IMR-90 (cell line): ENCODE measurements at regions not wholly inside any gene's neighbourhood (a gene's known extent, or its start where the extent isn't known, plus 50 kb on each side); places are given as distances from the start of the nearest gene placed in this dataset.
A peak's percentile ranks its signal among the peaks of the same experiment; 100 is the strongest.

Experiments
- ATAC-seq: fragments of 200-7000 bp; cut with Tn5 transposase; 2 replicates; pipeline ENCODE4 v1.9.1; 2020; ENCODE audit warnings: low read depth, mild to moderate bottlenecking, moderate library complexity
- BruUV-seq: library from RNA; stranded (reverse); fragments of 400-500 nt; replicated peaks from 2 replicates; lab custom pipeline; 2021; lab: Mats Ljungman, UMichigan
- CTCF ChIA-PET: fragments of 300-600 bp; formaldehyde crosslinking; extraction: SDS; loops from one replicate; lab custom pipeline; 2021; ENCODE audit warnings: antibody characterized with exemption; lab: Yijun Ruan, JAX
- POLR2A ChIA-PET: fragments of 300-600 bp; sonication (Branson Sonifier 250); formaldehyde crosslinking; loops from one replicate; lab custom pipeline; 2022; ENCODE audit warnings: antibody characterized with exemption; ENCODE audit not compliant: unreplicated experiment; lab: Charles Lee
- DNase-seq: peaks from one replicate; pipeline ENCODE4 v3.0.0; 2013
- H2AFZ ChIP-seq: replicated peaks from 2 replicates; pipeline ENCODE3; 2013; ENCODE audit warnings: low read length, mild to moderate bottlenecking; ENCODE audit not compliant: poor library complexity
- H2AK5ac ChIP-seq: 2 replicates; pipeline ENCODE4 v1.6.1; 2013; ENCODE audit warnings: low read depth, low read length, inconsistent platforms
- H2AK9ac ChIP-seq: replicated peaks from 2 replicates; pipeline ENCODE3; 2013; ENCODE audit warnings: mild to moderate bottlenecking, low read depth, low read length, moderate library complexity; ENCODE audit not compliant: poor library complexity
- H2BK120ac ChIP-seq: 2 replicates; pipeline ENCODE4 v1.6.1; 2013; ENCODE audit warnings: low read depth, low read length, inconsistent platforms
- H2BK15ac ChIP-seq: 3 replicates; pipeline ENCODE4 v1.6.1; 2013; ENCODE audit warnings: low read depth, low read length, inconsistent platforms
- H2BK20ac ChIP-seq: 2 replicates; pipeline ENCODE4 v1.6.1; 2013; ENCODE audit warnings: low read depth, mild to moderate bottlenecking, inconsistent platforms, low read length, moderate library complexity
- H2BK5ac ChIP-seq: 2 replicates; pipeline ENCODE4 v1.6.1; 2013; ENCODE audit warnings: mild to moderate bottlenecking, low read depth, low read length, inconsistent platforms; ENCODE audit not compliant: poor library complexity, severe bottlenecking
- H3K14ac ChIP-seq: replicated peaks from 2 replicates; pipeline ENCODE4 v1.6.1; 2013; ENCODE audit warnings: low read depth, low read length, inconsistent platforms
- H3K18ac ChIP-seq: 2 replicates; pipeline ENCODE4 v1.6.1; 2013; ENCODE audit warnings: low read depth, low read length, control low read depth
- H3K23ac ChIP-seq: 2 replicates; pipeline ENCODE4 v1.6.1; 2013; ENCODE audit warnings: low read depth, low read length, inconsistent platforms
- H3K27ac ChIP-seq: 2 replicates; pipeline ENCODE4 v1.5.1; 2013; ENCODE audit warnings: mild to moderate bottlenecking, control low read depth, low read length; ENCODE audit not compliant: insufficient read depth
- H3K27me3 ChIP-seq: 2 replicates; pipeline ENCODE4 v1.6.1; 2013; ENCODE audit warnings: low read length; ENCODE audit not compliant: control insufficient read depth, insufficient read depth
- H3K36me3 ChIP-seq: 2 replicates; pipeline ENCODE4 v1.6.1; 2013; ENCODE audit warnings: low read length, mixed read lengths; ENCODE audit not compliant: control insufficient read depth, insufficient read depth
- H3K4ac ChIP-seq: 2 replicates; pipeline ENCODE4 v1.6.1; 2013; ENCODE audit warnings: low read depth, low read length, inconsistent platforms
- H3K4me1 ChIP-seq: 2 replicates; pipeline ENCODE4 v1.6.1; 2013; ENCODE audit warnings: low read length, mixed read lengths; ENCODE audit not compliant: control insufficient read depth, insufficient read depth
- H3K4me2 ChIP-seq: 2 replicates; pipeline ENCODE4 v1.6.1; 2013; ENCODE audit warnings: low read depth, mild to moderate bottlenecking, control low read depth, low read length, moderate library complexity
- H3K4me3 ChIP-seq: 2 replicates; pipeline ENCODE4 v1.5.1; 2013; ENCODE audit warnings: low read depth, mild to moderate bottlenecking, control low read depth, low read length, moderate library complexity; ENCODE audit not compliant: insufficient read depth
- H3K56ac ChIP-seq: 2 replicates; pipeline ENCODE4 v1.6.1; 2013; ENCODE audit warnings: low read length, inconsistent platforms; ENCODE audit not compliant: insufficient read depth; ENCODE audit errors: extremely low read depth
- H3K79me1 ChIP-seq, 2 experiments: 2 replicates each; pipeline ENCODE4 v1.6.1; 2013; ENCODE audit warnings: low read length in 2 of 2, inconsistent platforms in 1 of 2, low read depth in 1 of 2
- H3K9ac ChIP-seq: 2 replicates; pipeline ENCODE4 v1.6.1; 2013; ENCODE audit warnings: low read depth, low read length, control low read depth
- H3K9me1 ChIP-seq: 2 replicates; pipeline ENCODE4 v1.6.1; 2013; ENCODE audit warnings: low read length, inconsistent platforms; ENCODE audit not compliant: insufficient read depth
- H3K9me3 ChIP-seq: 2 replicates; pipeline ENCODE4 v1.6.1; 2013; ENCODE audit warnings: low read length; ENCODE audit not compliant: control insufficient read depth, insufficient read depth
- H4K20me1 ChIP-seq: 2 replicates; pipeline ENCODE4 v1.6.1; 2013; ENCODE audit warnings: low read length, inconsistent platforms; ENCODE audit not compliant: insufficient read depth
- H4K5ac ChIP-seq: 2 replicates; pipeline ENCODE4 v1.6.1; 2013; ENCODE audit warnings: mild to moderate bottlenecking, low read depth, low read length, control low read depth
- H4K8ac ChIP-seq, 2 experiments: 2 replicates each; pipeline ENCODE4 v1.6.1; 2013; ENCODE audit warnings: low read depth in 2 of 2, low read length in 2 of 2, control low read depth in 1 of 2, inconsistent platforms in 1 of 2
- H4K91ac ChIP-seq: 2 replicates; pipeline ENCODE4 v1.6.1; 2013; ENCODE audit warnings: low read depth, low read length, inconsistent platforms; ENCODE audit not compliant: insufficient read depth
- BHLHE40 ChIP-seq: fragments of 150-350 bp; IDR thresholded peaks from 2 replicates; pipeline ENCODE4 v1.6.1; 2016; ENCODE audit warnings: mild to moderate bottlenecking, low read depth, low read length
- CEBPB ChIP-seq: IDR thresholded peaks from 2 replicates; pipeline ENCODE4 v1.6.1; 2012; ENCODE audit warnings: low read depth, low read length, improper control_type of control experiment
- CHD1 ChIP-seq: IDR thresholded peaks from 2 replicates; pipeline ENCODE4 v1.6.1; 2012; ENCODE audit warnings: low read depth, low read length, improper control_type of control experiment
- FOS ChIP-seq: fragments of 150-350 bp; IDR thresholded peaks from 2 replicates; pipeline ENCODE4 v1.6.1; 2016; ENCODE audit warnings: low read depth, low read length
- MAFK ChIP-seq: IDR thresholded peaks from 2 replicates; pipeline ENCODE4 v1.6.1; 2012; ENCODE audit warnings: low read depth, low read length, improper control_type of control experiment
- MAZ ChIP-seq: IDR thresholded peaks from 2 replicates; pipeline ENCODE4 v1.6.1; 2012; ENCODE audit warnings: low read depth, mild to moderate bottlenecking, low read length, improper control_type of control experiment, moderate library complexity, borderline replicate concordance
- MXI1 ChIP-seq: IDR thresholded peaks from 2 replicates; pipeline ENCODE4 v1.6.1; 2012; ENCODE audit warnings: low read depth, mild to moderate bottlenecking, low read length, moderate library complexity, borderline replicate concordance
- NFE2L2 ChIP-seq: fragments of 150-350 bp; IDR thresholded peaks from 2 replicates; pipeline ENCODE4 v1.6.1; 2016; ENCODE audit warnings: low read depth, mild to moderate bottlenecking, low read length
- POLR2A ChIP-seq: IDR thresholded peaks from 2 replicates; pipeline ENCODE4 v1.6.1; 2012; ENCODE audit warnings: mild to moderate bottlenecking, low read depth, low read length
- RAD21 ChIP-seq: IDR thresholded peaks from 2 replicates; pipeline ENCODE4 v1.6.1; 2012; ENCODE audit warnings: low read length, improper control_type of control experiment
- RCOR1 ChIP-seq: IDR thresholded peaks from 2 replicates; pipeline ENCODE4 v1.6.1; 2012; ENCODE audit warnings: mild to moderate bottlenecking, low read length, improper control_type of control experiment; ENCODE audit not compliant: insufficient replicate concordance
- RFX5 ChIP-seq: IDR thresholded peaks from 2 replicates; pipeline ENCODE4 v1.8.0; 2012; ENCODE audit warnings: low read depth, mild to moderate bottlenecking, low read length, moderate library complexity
- SMC3 ChIP-seq: fragments of 150-350 bp; IDR thresholded peaks from 2 replicates; pipeline ENCODE4 v1.6.1; 2016; ENCODE audit warnings: low read depth, mild to moderate bottlenecking, antibody characterized with exemption, low read length, moderate library complexity
- WGBS, 2 experiments: methylation state at CpG; one replicate each; pipeline versions ENCODE4 v1.1.5 to v1.1.7; 2013; ENCODE audit warnings: missing lambda C conversion rate in 2 of 2; ENCODE audit not compliant: insufficient read length in 1 of 2; ENCODE audit errors: extremely low coverage in 2 of 2; 5-methylcytosine and 5-hydroxymethylcytosine counted together
- dilution Hi-C: fragments of 300-500 bp; cut with HindIII; formaldehyde crosslinking; loops from one replicate; pipeline ENCODE4 v1.14.3; 2018; ENCODE audit warnings: low sequenced_read_pairs; ENCODE audit not compliant: unreplicated experiment
- in situ Hi-C: fragments of 300-500 bp; cut with MboI; formaldehyde crosslinking; loops from 3 replicates; pipeline ENCODE4 v1.14.3; 2019; ENCODE audit warnings: low sequenced_read_pairs, inconsistent platforms, mixed read lengths
- intact Hi-C: fragments of 100-400 bp; cut with micrococcal nuclease; formaldehyde crosslinking; loops from 2 replicates; pipeline ENCODE4 v1.10.0; 2022
- TF ChIP-seq, protein P1 (sequence below): fragments of 150-350 bp; IDR thresholded peaks from 2 replicates; pipeline ENCODE4 v1.6.1; 2016; ENCODE audit warnings: low read depth, mild to moderate bottlenecking, low read length, moderate library complexity, borderline replicate concordance
- TF ChIP-seq, protein P2 (sequence below): fragments of 150-350 bp; IDR thresholded peaks from 2 replicates; pipeline ENCODE4 v1.6.1; 2017; ENCODE audit warnings: mild to moderate bottlenecking, antibody characterized with exemption, low read length, low read depth
- TF ChIP-seq, protein P3 (sequence below): conservative IDR thresholded peaks from 2 replicates; pipeline ENCODE4 v1.5.1; 2012; ENCODE audit warnings: mild to moderate bottlenecking, low read depth, low read length, improper control_type of control experiment

DNA sequence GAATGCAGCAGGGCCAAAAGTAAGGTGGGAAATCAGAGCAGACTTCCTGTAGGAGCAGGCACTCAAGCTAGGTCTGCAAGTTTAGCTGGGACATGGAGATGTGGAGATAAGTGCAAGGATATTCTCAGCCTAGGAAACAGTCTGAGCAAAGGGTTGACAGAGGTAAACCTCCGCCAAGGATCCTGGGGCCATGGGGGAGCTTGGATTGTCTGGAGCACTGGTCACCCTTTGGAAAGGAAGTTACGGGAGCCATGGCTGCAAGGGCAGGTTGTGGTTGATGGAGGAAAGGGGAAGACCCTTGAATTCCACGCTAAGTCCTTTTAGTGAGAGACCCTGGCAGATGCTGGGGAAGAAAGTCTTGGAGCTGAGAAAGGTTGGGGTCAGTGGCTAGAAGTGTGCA lies 150.9 kb downstream of the PTPRU start:
- CTCF ChIA-PET: no interaction called here
- Histone ChIP-seq H3K56ac (no peak overlapping the region), H3K9me1 (no peaks in the 10 kb centered on the region), H2AK5ac (no peak overlapping the region), H2BK120ac (no peak overlapping the region), H4K8ac (no peak overlapping the region), H3K79me1 (no peaks in the 10 kb centered on the region), H3K27me3 (no peaks in the 10 kb centered on the region; the same call in none of the 2 replicates), H4K91ac (no peak overlapping the region), H3K4me1 (no peaks in the 10 kb centered on the region), H3K4me2 (no peak overlapping the region), H3K23ac (no peak overlapping the region), H3K4ac (no peak overlapping the region), H2BK5ac (no peak overlapping the region), H2BK20ac (no peak overlapping the region), H3K14ac (no peak overlapping the region), H2AFZ (no peak overlapping the region), H3K9me3 (no peaks in the 10 kb centered on the region), H4K5ac (no peak overlapping the region), H3K27ac (no peak overlapping the region), H3K9ac (no peak overlapping the region), H3K36me3 (no peaks in the 10 kb centered on the region), H3K18ac (no peak overlapping the region), H2BK15ac (no peak overlapping the region), H2AK9ac (peak overlapping the region; percentile 50), H4K20me1 (no peaks in the 10 kb centered on the region), H3K4me3 (no peak overlapping the region)
- no peak for ATAC-seq
- dilution Hi-C loops: no loop called here
- DNase-seq: no peak
- no TSS peak for BruUV-seq
- in situ Hi-C loops: loop anchor here (10.0 kb wide), 1 partner anchor 142 kb away; no protein-coding TSS in a partner anchor
- WGBS, 2 experiments: 76% methylated on average over 2 of the region's 3 CpGs; no CpG with 5 or more reads in 1 of the 2 experiments
- intact Hi-C loops: no loop called here
- POLR2A ChIA-PET: no interaction called here
- TF ChIP-seq, protein P1, sequence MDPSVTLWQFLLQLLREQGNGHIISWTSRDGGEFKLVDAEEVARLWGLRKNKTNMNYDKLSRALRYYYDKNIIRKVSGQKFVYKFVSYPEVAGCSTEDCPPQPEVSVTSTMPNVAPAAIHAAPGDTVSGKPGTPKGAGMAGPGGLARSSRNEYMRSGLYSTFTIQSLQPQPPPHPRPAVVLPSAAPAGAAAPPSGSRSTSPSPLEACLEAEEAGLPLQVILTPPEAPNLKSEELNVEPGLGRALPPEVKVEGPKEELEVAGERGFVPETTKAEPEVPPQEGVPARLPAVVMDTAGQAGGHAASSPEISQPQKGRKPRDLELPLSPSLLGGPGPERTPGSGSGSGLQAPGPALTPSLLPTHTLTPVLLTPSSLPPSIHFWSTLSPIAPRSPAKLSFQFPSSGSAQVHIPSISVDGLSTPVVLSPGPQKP: no peak
- TF ChIP-seq BHLHE40 (no peak), SMC3 (no peak), MAZ (no peak), NFE2L2 (no peak), FOS (no peak), CHD1 (no peak), RFX5 (no peak), MAFK (no peak), MXI1 (no peak), RAD21 (no peak), POLR2A (no peak), RCOR1 (no peak), CEBPB (no peak)
- TF ChIP-seq, protein P2, sequence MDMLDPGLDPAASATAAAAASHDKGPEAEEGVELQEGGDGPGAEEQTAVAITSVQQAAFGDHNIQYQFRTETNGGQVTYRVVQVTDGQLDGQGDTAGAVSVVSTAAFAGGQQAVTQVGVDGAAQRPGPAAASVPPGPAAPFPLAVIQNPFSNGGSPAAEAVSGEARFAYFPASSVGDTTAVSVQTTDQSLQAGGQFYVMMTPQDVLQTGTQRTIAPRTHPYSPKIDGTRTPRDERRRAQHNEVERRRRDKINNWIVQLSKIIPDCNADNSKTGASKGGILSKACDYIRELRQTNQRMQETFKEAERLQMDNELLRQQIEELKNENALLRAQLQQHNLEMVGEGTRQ: no peak
- TF ChIP-seq, protein P3, sequence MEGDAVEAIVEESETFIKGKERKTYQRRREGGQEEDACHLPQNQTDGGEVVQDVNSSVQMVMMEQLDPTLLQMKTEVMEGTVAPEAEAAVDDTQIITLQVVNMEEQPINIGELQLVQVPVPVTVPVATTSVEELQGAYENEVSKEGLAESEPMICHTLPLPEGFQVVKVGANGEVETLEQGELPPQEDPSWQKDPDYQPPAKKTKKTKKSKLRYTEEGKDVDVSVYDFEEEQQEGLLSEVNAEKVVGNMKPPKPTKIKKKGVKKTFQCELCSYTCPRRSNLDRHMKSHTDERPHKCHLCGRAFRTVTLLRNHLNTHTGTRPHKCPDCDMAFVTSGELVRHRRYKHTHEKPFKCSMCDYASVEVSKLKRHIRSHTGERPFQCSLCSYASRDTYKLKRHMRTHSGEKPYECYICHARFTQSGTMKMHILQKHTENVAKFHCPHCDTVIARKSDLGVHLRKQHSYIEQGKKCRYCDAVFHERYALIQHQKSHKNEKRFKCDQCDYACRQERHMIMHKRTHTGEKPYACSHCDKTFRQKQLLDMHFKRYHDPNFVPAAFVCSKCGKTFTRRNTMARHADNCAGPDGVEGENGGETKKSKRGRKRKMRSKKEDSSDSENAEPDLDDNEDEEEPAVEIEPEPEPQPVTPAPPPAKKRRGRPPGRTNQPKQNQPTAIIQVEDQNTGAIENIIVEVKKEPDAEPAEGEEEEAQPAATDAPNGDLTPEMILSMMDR: no peak
